DND-41 (cell line): ENCODE measurements at regions not wholly inside any gene's neighbourhood (a gene's known extent, or its start where the extent isn't known, plus 50 kb on each side); places are given as distances from the start of the nearest gene placed in this dataset.
"Not testable (repeated sequence)": the region's sequence is repeated elsewhere in the genome, so short reads cannot be mapped to it uniquely, and the experiment has no call there.

Experiments
- CTCF ChIP-seq: IDR thresholded peaks from 2 replicates; pipeline ENCODE4 v1.5.1; 2012; ENCODE audit warnings: borderline replicate concordance, low read length, moderate library complexity, mild to moderate bottlenecking; ENCODE audit not compliant: poor library complexity, severe bottlenecking; ENCODE audit errors: extremely low read depth
- EZH2 ChIP-seq: IDR thresholded peaks from 3 replicates; pipeline ENCODE4 v1.6.1; 2012; ENCODE audit warnings: borderline replicate concordance, low read depth, mild to moderate bottlenecking, moderate library complexity, low read length, inconsistent platforms; ENCODE audit not compliant: severe bottlenecking

GRCh38 chr13:65564561-65564960, 1665.6 kb downstream of the PCDH9 start:
- TF ChIP-seq CTCF, EZH2: not testable (repeated sequence)
